HUES48 (cell line): ENCODE measurements at regions not wholly inside any gene's neighbourhood (a gene's known extent, or its start where the extent isn't known, plus 50 kb on each side); places are given as distances from the start of the nearest gene placed in this dataset.

Source experiments
- H3K27ac ChIP-seq: one replicate; pipeline ENCODE4 v1.7.0; 2013; ENCODE audit warnings: low read depth, low read length, inconsistent platforms
- H3K27me3 ChIP-seq: 2 replicates; pipeline ENCODE4 v1.6.1; 2013; ENCODE audit warnings: mild to moderate bottlenecking, low read length; ENCODE audit not compliant: control insufficient read depth, insufficient read depth
- H3K36me3 ChIP-seq: 2 replicates; pipeline ENCODE4 v1.6.1; 2013; ENCODE audit warnings: low read length; ENCODE audit not compliant: control insufficient read depth, insufficient read depth
- H3K4me1 ChIP-seq: 2 replicates; pipeline ENCODE4 v1.6.1; 2013; ENCODE audit warnings: mild to moderate bottlenecking, low read length; ENCODE audit not compliant: control insufficient read depth, insufficient read depth
- H3K4me3 ChIP-seq: 2 replicates; pipeline ENCODE4 v1.5.1; 2013; ENCODE audit warnings: mild to moderate bottlenecking, low read depth, low read length
- H3K9ac ChIP-seq: 2 replicates; pipeline ENCODE4 v1.6.1; 2013; ENCODE audit warnings: mild to moderate bottlenecking, low read depth, low read length, moderate library complexity
- H3K9me3 ChIP-seq: 2 replicates; pipeline ENCODE4 v1.6.1; 2013; ENCODE audit warnings: low read length; ENCODE audit not compliant: control insufficient read depth, insufficient read depth

DNA sequence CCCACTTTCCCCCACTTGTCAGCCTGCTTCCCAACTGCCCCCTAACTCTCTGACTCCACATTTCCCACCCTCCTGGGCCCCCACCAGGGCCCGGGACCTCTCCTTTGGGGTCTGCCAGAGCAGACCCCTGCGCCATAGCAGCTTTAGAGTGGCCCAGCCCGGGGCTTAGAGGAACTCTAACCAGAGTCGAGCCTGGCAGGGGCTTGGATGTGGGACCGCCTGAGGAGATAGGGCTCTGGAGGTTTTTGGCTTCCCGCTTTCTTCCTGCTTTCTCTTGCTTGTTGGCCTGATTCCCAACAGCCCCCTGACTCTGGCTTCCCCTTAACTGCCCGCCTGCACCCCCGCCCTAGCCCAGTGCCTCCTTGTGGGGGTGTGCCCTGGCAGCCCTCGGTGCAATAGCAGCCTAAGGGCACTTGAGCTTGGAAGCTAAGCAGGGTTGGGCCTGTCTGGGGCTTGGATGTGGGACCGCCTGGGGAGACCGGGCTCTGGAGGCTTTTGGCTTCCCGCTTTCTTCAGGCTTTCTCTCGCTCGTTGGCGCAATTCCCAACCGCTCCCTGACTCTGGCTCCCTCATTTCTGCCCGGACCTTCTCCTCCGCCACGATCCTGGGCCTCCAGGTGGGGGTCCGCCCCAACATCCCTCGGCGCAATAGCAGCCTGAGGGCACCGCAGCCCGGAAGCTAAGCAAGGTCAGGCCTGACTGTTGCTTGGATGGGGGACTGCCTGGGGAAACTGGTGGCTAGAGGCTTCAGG is 2292.0 kb downstream of the TP53TG3F start:
- Histone ChIP-seq H3K27me3 (no peaks in the 10 kb centered on the region), H3K27ac (no peak overlapping the region), H3K4me3 (no peak overlapping the region), H3K9me3 (peaks cover 92% of the 10 kb centered on the region), H3K9ac (no peak overlapping the region), H3K4me1 (no peaks in the 10 kb centered on the region), H3K36me3 (no peaks in the 10 kb centered on the region)

GRCh38 chr16:35752012-35752772 is 2292.8 kb downstream of the TP53TG3F start:
- Histone ChIP-seq H3K9me3 (peaks cover 93% of the 10 kb centered on the region), H3K4me1 (no peaks in the 10 kb centered on the region), H3K36me3 (no peaks in the 10 kb centered on the region), H3K4me3 (no peak overlapping the region), H3K27me3 (no peaks in the 10 kb centered on the region), H3K9ac (no peak overlapping the region), H3K27ac (no peak overlapping the region)

GRCh38 chr16:35752773-35753558 is 2293.6 kb downstream of the TP53TG3F start:
- no peak overlapping the region for H3K27ac ChIP-seq
- H3K9ac ChIP-seq: no peak overlapping the region
- no peaks in the 10 kb centered on the region for H3K36me3 ChIP-seq
- H3K27me3 ChIP-seq: no peaks in the 10 kb centered on the region
- H3K4me1 ChIP-seq: no peaks in the 10 kb centered on the region
- H3K9me3 ChIP-seq: peaks cover 93% of the 10 kb centered on the region
- no peak overlapping the region for H3K4me3 ChIP-seq

DNA sequence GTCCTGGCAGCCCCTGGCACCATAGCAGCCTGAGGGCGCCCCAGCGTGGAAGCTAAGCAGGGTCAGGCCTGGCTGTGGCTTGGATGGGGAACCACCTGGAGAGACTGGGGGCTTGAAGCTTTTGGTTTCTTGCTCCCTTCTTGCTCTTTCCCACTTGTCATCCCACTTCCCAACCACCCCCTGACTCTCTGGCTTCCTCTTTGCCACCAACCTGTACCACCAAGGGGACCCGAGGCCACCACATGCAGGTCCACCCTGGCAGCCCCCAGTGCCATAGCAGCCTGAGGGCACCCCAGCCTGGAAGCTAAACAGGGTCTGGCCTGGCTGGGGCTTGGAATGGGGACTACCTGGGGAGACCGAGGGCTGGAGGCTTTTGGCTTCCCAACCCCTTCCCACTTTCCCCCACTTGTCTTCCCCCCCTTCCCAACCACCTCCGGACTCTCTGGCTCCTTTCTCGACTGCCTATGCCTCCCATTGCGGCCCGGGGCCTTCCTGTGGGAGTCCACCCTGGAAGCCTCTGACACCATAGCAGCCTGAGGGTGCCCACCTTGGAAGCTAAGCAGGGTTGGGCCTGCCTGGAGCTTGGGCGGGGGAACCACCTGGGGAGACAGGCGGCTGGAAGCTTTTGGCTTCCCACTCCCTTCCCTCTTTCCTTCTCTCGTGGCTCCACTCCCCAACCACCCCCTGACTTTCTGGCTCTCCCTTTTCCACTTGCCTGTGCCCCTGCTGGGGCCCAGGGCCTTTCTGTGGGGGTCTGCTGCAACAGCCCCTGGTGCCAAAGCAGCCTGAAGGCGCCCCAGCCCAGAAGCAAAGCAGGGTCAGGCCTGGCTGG is 2294.4 kb downstream of the TP53TG3F start:
- Histone ChIP-seq H3K4me1 (no peaks in the 10 kb centered on the region), H3K27ac (no peak overlapping the region), H3K9ac (no peak overlapping the region), H3K4me3 (no peak overlapping the region), H3K36me3 (no peaks in the 10 kb centered on the region), H3K27me3 (no peaks in the 10 kb centered on the region), H3K9me3 (peaks cover 95% of the 10 kb centered on the region)

- H3K27ac ChIP-seq: no peak overlapping the region
- no peak overlapping the region for H3K4me3 ChIP-seq
- H3K9me3 ChIP-seq: peaks cover 96% of the 10 kb centered on the region
- no peaks in the 10 kb centered on the region for H3K36me3 ChIP-seq
- H3K9ac ChIP-seq: no peak overlapping the region
- no peaks in the 10 kb centered on the region for H3K4me1 ChIP-seq
- no peaks in the 10 kb centered on the region for H3K27me3 ChIP-seq
Observed at GRCh38 chr16:35754391-35755369, 2295.3 kb downstream of the TP53TG3F start.

DNA sequence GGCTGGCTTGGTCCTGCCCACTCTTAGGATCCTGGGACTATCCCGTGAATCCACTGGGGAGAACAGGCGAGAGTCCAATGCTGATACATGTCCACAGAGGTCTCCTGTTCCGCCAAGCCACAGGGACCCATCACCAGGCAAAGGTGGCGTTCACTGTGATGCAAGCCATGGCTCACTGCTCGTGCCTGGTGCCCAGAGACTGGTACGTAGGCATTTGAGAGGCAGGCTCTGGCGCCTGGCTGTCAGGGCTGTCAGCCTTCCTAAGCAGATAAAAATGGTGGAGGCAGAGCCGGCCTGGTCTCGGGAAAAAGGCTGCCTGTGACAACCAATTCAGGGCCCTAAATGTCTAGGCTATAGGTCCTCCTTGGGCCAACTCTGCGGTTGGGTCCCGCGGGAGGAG is 2329.0 kb downstream of the TP53TG3F start:
- no peak overlapping the region for H3K9ac ChIP-seq
- H3K4me1 ChIP-seq: no peaks in the 10 kb centered on the region
- H3K9me3 ChIP-seq: peaks cover 100% of the 10 kb centered on the region
- H3K36me3 ChIP-seq: no peaks in the 10 kb centered on the region
- no peak overlapping the region for H3K4me3 ChIP-seq
- no peak overlapping the region for H3K27ac ChIP-seq
- no peaks in the 10 kb centered on the region for H3K27me3 ChIP-seq

DNA sequence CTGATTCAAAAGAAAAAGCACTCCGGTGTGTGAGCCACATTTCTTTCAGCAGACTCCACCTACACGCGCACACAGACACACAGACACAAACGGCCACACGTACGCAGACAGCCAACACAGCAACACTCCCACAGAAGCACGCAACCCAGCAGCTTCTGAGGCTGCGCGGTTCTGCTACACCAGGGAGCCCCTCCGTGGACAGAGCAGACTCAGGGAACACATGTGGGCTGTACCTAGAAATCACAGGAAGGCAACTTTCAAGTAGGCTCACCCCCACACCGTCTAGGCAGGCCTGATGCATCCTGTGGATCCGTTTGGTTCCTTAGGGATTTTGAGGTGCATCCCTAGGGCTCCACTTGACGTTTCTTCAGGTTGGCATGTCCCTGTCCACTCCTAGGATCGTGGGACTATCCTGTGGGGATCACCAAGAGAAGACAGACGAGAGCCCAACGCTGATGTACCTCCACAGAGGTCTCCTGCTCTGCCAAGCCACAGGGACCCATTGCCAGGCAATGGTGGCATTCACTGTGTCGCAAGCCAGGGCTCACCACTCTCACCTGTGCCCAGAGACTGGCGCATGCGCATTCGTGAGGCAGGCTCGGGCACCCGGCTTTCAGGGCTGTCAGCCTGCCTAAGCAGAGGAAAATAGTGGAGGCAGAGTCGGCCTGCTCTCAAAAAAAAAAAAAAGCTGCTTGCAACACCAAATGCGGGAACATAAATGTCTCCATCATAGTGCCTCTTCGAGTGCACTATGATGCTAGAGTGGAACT is 2333.3 kb downstream of the TP53TG3F start:
- H3K4me3 ChIP-seq: no peak overlapping the region
- peaks cover 99% of the 10 kb centered on the region for H3K9me3 ChIP-seq

GRCh38 chr16:35793601-35794000 is 2334.2 kb downstream of the TP53TG3F start:
- Histone ChIP-seq H3K9ac (no peak overlapping the region), H3K4me3 (no peak overlapping the region), H3K9me3 (peaks cover 99% of the 10 kb centered on the region), H3K4me1 (no peaks in the 10 kb centered on the region), H3K27ac (no peak overlapping the region), H3K36me3 (no peaks in the 10 kb centered on the region), H3K27me3 (no peaks in the 10 kb centered on the region)

More for the DNA sequence above, 2333.3 kb downstream of the TP53TG3F start:
- Histone ChIP-seq H3K9ac (no peak overlapping the region), H3K36me3 (no peaks in the 10 kb centered on the region), H3K27me3 (no peaks in the 10 kb centered on the region), H3K27ac (no peak overlapping the region), H3K4me1 (no peaks in the 10 kb centered on the region)

DNA sequence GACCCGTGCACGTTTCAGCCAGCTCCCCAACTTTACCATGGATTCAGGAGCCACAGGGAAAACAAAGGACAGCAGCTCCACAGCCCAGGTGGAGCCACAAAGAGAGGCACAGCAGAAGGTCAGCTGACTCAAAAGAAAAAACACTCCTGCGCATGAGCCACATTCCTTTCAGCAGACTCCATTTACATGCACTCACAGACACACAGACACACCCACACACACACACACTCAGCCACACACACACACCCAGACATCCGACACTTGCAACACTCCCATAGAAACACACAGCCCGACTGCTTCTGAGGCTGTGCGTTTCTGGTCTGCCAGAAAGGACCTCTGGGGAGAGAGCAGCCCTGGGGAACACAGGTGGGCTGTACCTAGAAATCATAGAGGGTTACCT is 2335.5 kb downstream of the TP53TG3F start:
- peaks cover 98% of the 10 kb centered on the region for H3K9me3 ChIP-seq
- no peaks in the 10 kb centered on the region for H3K4me1 ChIP-seq
- no peaks in the 10 kb centered on the region for H3K27me3 ChIP-seq
- H3K9ac ChIP-seq: no peak overlapping the region
- no peaks in the 10 kb centered on the region for H3K36me3 ChIP-seq
- no peak overlapping the region for H3K4me3 ChIP-seq
- no peak overlapping the region for H3K27ac ChIP-seq
